ENCODE measurements at regions not wholly inside any gene's neighbourhood (a gene's known extent, or its start where the extent isn't known, plus 50 kb on each side); places are given as distances from the start of the nearest gene placed in this dataset.

GRCh38 chr10:21230219-21230618 is 295.3 kb downstream of the SKIDA1 start:
- TF ChIP-seq NFIC (IDR thresholded peaks at IDR 0.05), result no peak
- TF ChIP-seq MAX (IDR thresholded peaks at IDR 0.05), result no peak
- no peak for TF ChIP-seq RAD21 (IDR thresholded peaks at IDR 0.05; ENCODE audit: low read depth)
- no peak for TF ChIP-seq CREB1 (IDR thresholded peaks at IDR 0.05; ENCODE audit: low read depth)
- TF ChIP-seq EP300 (IDR thresholded peaks at IDR 0.05; ENCODE audit: borderline replicate concordance), result no peak
- TF ChIP-seq FOXM1 (IDR thresholded peaks at IDR 0.05; ENCODE audit: borderline replicate concordance, low read depth), result no peak
- no peak for TF ChIP-seq EGR1 (IDR thresholded peaks at IDR 0.05)
- no peak for TF ChIP-seq YY1 (IDR thresholded peaks at IDR 0.05; ENCODE audit: low read depth)
- no peak for TF ChIP-seq TEAD4 (IDR thresholded peaks at IDR 0.05)
- TF ChIP-seq TAF1 (IDR thresholded peaks at IDR 0.05; ENCODE audit: low read depth), result no peak
- no peak for TF ChIP-seq TCF12 (IDR thresholded peaks at IDR 0.05; ENCODE audit: low read depth)

- no peak for TF ChIP-seq EGR1 (IDR thresholded peaks at IDR 0.05)
- TF ChIP-seq RAD21 (IDR thresholded peaks at IDR 0.05; ENCODE audit: low read depth), result no peak
- no peak for TF ChIP-seq TCF12 (IDR thresholded peaks at IDR 0.05; ENCODE audit: low read depth)
- no peak for TF ChIP-seq USF1 (IDR thresholded peaks at IDR 0.05)
- TF ChIP-seq YY1 (IDR thresholded peaks at IDR 0.05; ENCODE audit: low read depth), result no peak
- TF ChIP-seq REST (IDR thresholded peaks at IDR 0.05; ENCODE audit: low read depth), result no peak
- no peak for TF ChIP-seq TEAD4 (IDR thresholded peaks at IDR 0.05)
- TF ChIP-seq MAX (IDR thresholded peaks at IDR 0.05), result no peak
- no peak for TF ChIP-seq FOXM1 (IDR thresholded peaks at IDR 0.05; ENCODE audit: borderline replicate concordance, low read depth)
- no peak for TF ChIP-seq CREB1 (IDR thresholded peaks at IDR 0.05; ENCODE audit: low read depth)
- TF ChIP-seq CEBPB (IDR thresholded peaks at IDR 0.05), result no peak
- TF ChIP-seq TAF1 (IDR thresholded peaks at IDR 0.05; ENCODE audit: low read depth), result no peak
- no peak for TF ChIP-seq NFIC (IDR thresholded peaks at IDR 0.05)
- TF ChIP-seq ZBTB7A (IDR thresholded peaks at IDR 0.05; ENCODE audit: low read depth), result no peak
Measured at GRCh38 chr10:21217748-21218367, 307.6 kb downstream of the SKIDA1 start.

- no peak for TF ChIP-seq CEBPB (IDR thresholded peaks at IDR 0.05)
- no peak for TF ChIP-seq ZBTB7A (IDR thresholded peaks at IDR 0.05; ENCODE audit: low read depth)
- no peak for TF ChIP-seq RAD21 (IDR thresholded peaks at IDR 0.05; ENCODE audit: low read depth)
- no peak for TF ChIP-seq YY1 (IDR thresholded peaks at IDR 0.05; ENCODE audit: low read depth)
Measured at GRCh38 chr10:21217107-21217506, 308.4 kb downstream of the SKIDA1 start.

- TF ChIP-seq FOXM1 (IDR thresholded peaks at IDR 0.05; ENCODE audit: borderline replicate concordance, low read depth), result no peak
- TF ChIP-seq CEBPB (IDR thresholded peaks at IDR 0.05), result no peak
- TF ChIP-seq REST (IDR thresholded peaks at IDR 0.05; ENCODE audit: low read depth), result no peak
- no peak for TF ChIP-seq YY1 (IDR thresholded peaks at IDR 0.05; ENCODE audit: low read depth)
- no peak for TF ChIP-seq USF1 (IDR thresholded peaks at IDR 0.05)
- no peak for TF ChIP-seq RAD21 (IDR thresholded peaks at IDR 0.05; ENCODE audit: low read depth)
- no peak for TF ChIP-seq ZBTB7A (IDR thresholded peaks at IDR 0.05; ENCODE audit: low read depth)
- TF ChIP-seq EGR1 (IDR thresholded peaks at IDR 0.05), result no peak
- TF ChIP-seq MAX (IDR thresholded peaks at IDR 0.05), result no peak
- no peak for TF ChIP-seq TEAD4 (IDR thresholded peaks at IDR 0.05)
- no peak for TF ChIP-seq TAF1 (IDR thresholded peaks at IDR 0.05; ENCODE audit: low read depth)
- no peak for TF ChIP-seq TCF12 (IDR thresholded peaks at IDR 0.05; ENCODE audit: low read depth)
- TF ChIP-seq NFIC (IDR thresholded peaks at IDR 0.05), result no peak
- no peak for TF ChIP-seq CREB1 (IDR thresholded peaks at IDR 0.05; ENCODE audit: low read depth)
- no peak for TF ChIP-seq EP300 (IDR thresholded peaks at IDR 0.05; ENCODE audit: borderline replicate concordance)
Measured at GRCh38 chr10:21214329-21214728, 311.2 kb downstream of the SKIDA1 start.

- TF ChIP-seq TAF1 (IDR thresholded peaks at IDR 0.05; ENCODE audit: low read depth) (no peak), YY1 (IDR thresholded peaks at IDR 0.05; ENCODE audit: low read depth) (no peak), TEAD4 (IDR thresholded peaks at IDR 0.05) (no peak), TCF12 (IDR thresholded peaks at IDR 0.05; ENCODE audit: low read depth) (no peak), CEBPB (IDR thresholded peaks at IDR 0.05) (no peak), FOXM1 (IDR thresholded peaks at IDR 0.05; ENCODE audit: borderline replicate concordance, low read depth) (no peak), CREB1 (IDR thresholded peaks at IDR 0.05; ENCODE audit: low read depth) (no peak), RAD21 (IDR thresholded peaks at IDR 0.05; ENCODE audit: low read depth) (no peak), ZBTB7A (IDR thresholded peaks at IDR 0.05; ENCODE audit: low read depth) (no peak), EGR1 (IDR thresholded peaks at IDR 0.05) (no peak), USF1 (IDR thresholded peaks at IDR 0.05) (no peak), EP300 (IDR thresholded peaks at IDR 0.05; ENCODE audit: borderline replicate concordance) (no peak), MAX (IDR thresholded peaks at IDR 0.05) (no peak), REST (IDR thresholded peaks at IDR 0.05; ENCODE audit: low read depth) (no peak), NFIC (IDR thresholded peaks at IDR 0.05) (no peak)
Measured at GRCh38 chr10:21213381-21213780, 312.1 kb downstream of the SKIDA1 start.

Measured in Ishikawa (cell line).